CD4-positive, alpha-beta memory T cell (primary cell): ENCODE measurements at regions not wholly inside any gene's neighbourhood (a gene's known extent, or its start where the extent isn't known, plus 50 kb on each side); places are given as distances from the start of the nearest gene placed in this dataset.

ENCODE experiments used
- CTCF ChIA-PET: fragments of 350-600 bp; sonication (Branson Sonifier 250); formaldehyde crosslinking; loops from one replicate; lab custom pipeline; 2021; ENCODE audit warnings: inconsistent platforms; ENCODE audit not compliant: partially characterized antibody; lab: Charles Lee
- POLR2A ChIA-PET: fragments of 350-600 bp; sonication (Branson Sonifier 250); formaldehyde crosslinking; loops from one replicate; lab custom pipeline; 2021; ENCODE audit not compliant: partially characterized antibody; lab: Charles Lee
- DNase-seq, 5 donors: peaks; one replicate each; pipeline versions ENCODE4 v3.0.0 to v3.0.0-alpha.2; 2020 to 2022; ENCODE audit warnings: mixed read lengths in 1 of 5
- H3K27ac ChIP-seq: one replicate; pipeline ENCODE4 v1.7.0; 2013; ENCODE audit warnings: low read depth, low read length
- H3K27me3 ChIP-seq: 2 replicates; pipeline ENCODE4 v1.7.0; 2013; ENCODE audit warnings: mild to moderate bottlenecking, low read length, moderate library complexity; ENCODE audit not compliant: insufficient read depth
- H3K36me3 ChIP-seq: 2 replicates; pipeline ENCODE4 v1.7.0; 2013; ENCODE audit warnings: mild to moderate bottlenecking, low read length, moderate library complexity; ENCODE audit not compliant: insufficient read depth
- H3K4me1 ChIP-seq: 2 replicates; pipeline ENCODE4 v1.7.0; 2013; ENCODE audit warnings: mild to moderate bottlenecking, low read length, moderate library complexity; ENCODE audit not compliant: insufficient read depth
- H3K4me3 ChIP-seq, 2 donors: one replicate each; pipeline ENCODE4 v1.7.0; 2013; ENCODE audit warnings: low read length in 2 of 2, mild to moderate bottlenecking in 1 of 2
- H3K9me3 ChIP-seq, 2 donors: one replicate each; pipeline ENCODE4 v1.7.0; 2013; ENCODE audit warnings: low read length in 2 of 2, control low read depth in 1 of 2; ENCODE audit not compliant: control insufficient read depth in 1 of 2
- H3K27ac Mint-ChIP-seq, 7 donors: one replicate each; pipeline ENCODE4 v1.8.0; 2020 to 2021; ENCODE audit warnings: mixed read lengths in 7 of 7, mild to moderate bottlenecking in 6 of 7, inconsistent platforms in 3 of 7, moderate library complexity in 3 of 7
- H3K27me3 Mint-ChIP-seq, 2 donors: one replicate each; pipeline ENCODE4 v1.8.0; 2020 to 2021; ENCODE audit warnings: mixed read lengths in 2 of 2
- H3K36me3 Mint-ChIP-seq, 2 donors: one replicate each; pipeline ENCODE4 v1.8.0; 2020 to 2021; ENCODE audit warnings: mixed read lengths in 2 of 2, inconsistent platforms in 1 of 2, mild to moderate bottlenecking in 1 of 2
- H3K4me1 Mint-ChIP-seq, 4 donors: one replicate each; pipeline ENCODE4 v1.8.0; 2020 to 2021; ENCODE audit warnings: mixed read lengths in 4 of 4, mild to moderate bottlenecking in 1 of 4
- H3K4me3 Mint-ChIP-seq, 8 donors: one replicate each; pipeline ENCODE4 v1.8.0; 2020 to 2021; ENCODE audit warnings: mixed read lengths in 8 of 8, mild to moderate bottlenecking in 7 of 8, moderate library complexity in 6 of 8, inconsistent platforms in 3 of 8
- H3K9me3 Mint-ChIP-seq, 8 donors: one replicate each; pipeline ENCODE4 v1.8.0; 2020 to 2021; ENCODE audit warnings: mixed read lengths in 8 of 8, mild to moderate bottlenecking in 5 of 8, inconsistent platforms in 3 of 8, moderate library complexity in 1 of 8
- intact Hi-C: fragments of 100-400 bp; cut with micrococcal nuclease; formaldehyde crosslinking; loops from one replicate; pipeline ENCODE4 v1.15.1; 2023

DNA sequence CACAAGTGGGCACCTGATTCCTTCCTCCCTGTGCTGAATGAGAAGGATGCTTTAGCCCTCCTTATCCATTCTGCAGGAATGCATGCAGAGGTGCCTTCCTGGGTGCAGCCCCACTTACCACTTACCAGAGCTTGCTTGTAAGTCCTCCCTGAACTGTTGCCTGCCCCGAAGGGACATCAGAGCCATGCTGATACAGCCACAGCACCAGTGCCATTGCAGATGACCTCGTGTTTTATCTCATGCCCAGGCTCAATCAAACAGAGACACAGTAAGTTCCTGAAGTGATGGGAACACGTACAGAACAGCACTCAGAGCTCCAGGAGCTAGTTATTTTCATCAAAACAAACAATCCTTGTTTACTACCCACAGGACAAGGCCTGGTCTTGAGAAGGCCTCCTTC lies 81.9 kb downstream of the ATP1A1 start:
- H3K4me1 Mint-ChIP-seq: no peaks in the 10 kb centered on the region
- DNase-seq: no peak
- intact Hi-C loops: no loop called here
- peak overlapping the region in 1 of 7 donors; percentile 23 for H3K27ac Mint-ChIP-seq
- H3K9me3 Mint-ChIP-seq: no peaks in the 10 kb centered on the region
- no peaks in the 10 kb centered on the region for H3K36me3 Mint-ChIP-seq
- no peaks in the 10 kb centered on the region for H3K4me1 ChIP-seq
- no peak overlapping the region for H3K4me3 Mint-ChIP-seq
- POLR2A ChIA-PET: no interaction called here
- no peaks in the 10 kb centered on the region for H3K27me3 ChIP-seq
- no peaks in the 10 kb centered on the region for H3K36me3 ChIP-seq
- no peaks in the 10 kb centered on the region for H3K9me3 ChIP-seq
- CTCF ChIA-PET: no interaction called here
- no peak overlapping the region for H3K4me3 ChIP-seq
- H3K27me3 Mint-ChIP-seq: no peaks in the 10 kb centered on the region
- no peak overlapping the region for H3K27ac ChIP-seq

GRCh38 chr1:116455509-116455908 lies 82.5 kb downstream of the ATP1A1 start:
- Histone ChIP-seq H3K4me1 (no peaks in the 10 kb centered on the region), H3K4me3 (no peak overlapping the region), H3K27ac (no peak overlapping the region), H3K9me3 (no peaks in the 10 kb centered on the region), H3K27me3 (no peaks in the 10 kb centered on the region), H3K36me3 (no peaks in the 10 kb centered on the region)
- H3K9me3 Mint-ChIP-seq: no peaks in the 10 kb centered on the region
- POLR2A ChIA-PET: no interaction called here
- H3K36me3 Mint-ChIP-seq: no peaks in the 10 kb centered on the region
- H3K27me3 Mint-ChIP-seq: no peaks in the 10 kb centered on the region
- CTCF ChIA-PET: no interaction called here
- H3K27ac Mint-ChIP-seq: no peak overlapping the region
- no peak overlapping the region for H3K4me3 Mint-ChIP-seq
- no peaks in the 10 kb centered on the region for H3K4me1 Mint-ChIP-seq
- no peak for DNase-seq
- intact Hi-C loops: no loop called here

DNA sequence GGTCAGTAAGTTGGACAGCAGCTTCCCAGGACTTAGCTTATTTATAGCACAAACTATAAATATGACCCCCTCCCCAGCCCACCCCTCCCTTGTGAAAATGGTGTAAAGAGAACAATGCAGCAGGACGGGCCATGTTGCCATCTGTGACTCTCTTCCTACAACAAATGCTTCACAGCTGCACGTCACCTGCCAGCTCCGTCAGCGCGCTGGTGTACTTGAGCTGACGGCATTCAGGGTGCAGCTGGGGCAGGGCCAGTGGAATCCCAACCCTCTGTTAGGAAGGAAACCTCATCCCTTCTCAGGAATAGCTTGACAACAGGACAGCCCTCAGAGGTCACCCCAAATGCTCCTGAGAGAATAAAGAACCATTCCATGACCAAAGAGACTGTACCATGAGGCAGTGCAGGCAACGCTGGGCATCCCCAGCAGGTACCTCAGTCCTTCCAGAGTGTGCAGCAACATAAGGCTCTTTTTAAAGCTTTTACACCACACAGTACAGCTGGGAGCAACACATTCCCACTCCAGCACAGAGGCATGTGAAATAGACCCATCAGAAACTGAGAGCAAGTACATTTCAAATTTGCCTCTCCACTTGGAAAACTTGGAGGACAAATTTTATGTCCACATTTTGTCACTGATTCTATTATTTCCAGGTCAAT lies 85.0 kb downstream of the ATP1A1 start:
- Histone ChIP-seq H3K27me3 (no peaks in the 10 kb centered on the region), H3K9me3 (no peaks in the 10 kb centered on the region), H3K27ac (no peak overlapping the region), H3K36me3 (no peaks in the 10 kb centered on the region), H3K4me3 (no peak overlapping the region), H3K4me1 (no peaks in the 10 kb centered on the region)
- Mint-ChIP-seq H3K36me3 (no peaks in the 10 kb centered on the region), H3K27ac (no peak overlapping the region), H3K4me3 (no peak overlapping the region), H3K4me1 (no peaks in the 10 kb centered on the region), H3K27me3 (no peaks in the 10 kb centered on the region), H3K9me3 (no peaks in the 10 kb centered on the region)
- intact Hi-C loops: no loop called here
- CTCF ChIA-PET: interaction anchor here (0.9 kb wide), 1 partner anchor 225 kb away, joined by 3 read pairs; no protein-coding TSS in a partner anchor
- POLR2A ChIA-PET: interaction anchor here (0.8 kb wide), 1 partner anchor 27 kb away, joined by 3 read pairs; no protein-coding TSS in a partner anchor
- DNase-seq: no peak

DNA sequence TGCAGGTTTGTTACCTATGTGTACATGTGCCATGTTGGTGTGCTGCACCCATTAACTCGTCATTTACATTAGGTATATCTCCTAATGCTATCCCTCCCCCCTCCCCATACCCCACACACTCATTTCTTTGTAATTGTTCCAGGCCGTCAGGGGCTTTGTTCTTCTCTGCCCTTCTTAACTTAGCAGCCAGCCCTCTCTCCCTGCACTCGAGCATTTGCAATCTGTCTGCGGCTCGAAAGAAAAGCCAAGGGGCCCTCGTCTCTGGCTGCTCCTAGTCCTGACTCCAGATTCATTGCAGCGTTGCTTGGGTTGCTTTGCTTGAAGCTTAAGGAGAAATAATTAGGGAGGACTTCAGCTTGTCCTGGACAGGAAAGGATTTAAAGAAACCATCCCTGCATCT lies 85.7 kb downstream of the ATP1A1 start:
- Histone ChIP-seq H3K9me3 (no peaks in the 10 kb centered on the region), H3K27me3 (no peaks in the 10 kb centered on the region), H3K27ac (no peak overlapping the region), H3K4me3 (no peak overlapping the region), H3K4me1 (no peaks in the 10 kb centered on the region), H3K36me3 (no peaks in the 10 kb centered on the region)
- H3K4me3 Mint-ChIP-seq: no peak overlapping the region
- H3K4me1 Mint-ChIP-seq: no peaks in the 10 kb centered on the region
- intact Hi-C loops: no loop called here
- no peaks in the 10 kb centered on the region for H3K36me3 Mint-ChIP-seq
- CTCF ChIA-PET: no interaction called here
- H3K27me3 Mint-ChIP-seq: no peaks in the 10 kb centered on the region
- H3K27ac Mint-ChIP-seq: no peak overlapping the region
- H3K9me3 Mint-ChIP-seq: no peaks in the 10 kb centered on the region
- POLR2A ChIA-PET: interaction anchor here (0.8 kb wide), 1 partner anchor 27 kb away, joined by 3 read pairs; no protein-coding TSS in a partner anchor
- DNase-seq: no peak

DNA sequence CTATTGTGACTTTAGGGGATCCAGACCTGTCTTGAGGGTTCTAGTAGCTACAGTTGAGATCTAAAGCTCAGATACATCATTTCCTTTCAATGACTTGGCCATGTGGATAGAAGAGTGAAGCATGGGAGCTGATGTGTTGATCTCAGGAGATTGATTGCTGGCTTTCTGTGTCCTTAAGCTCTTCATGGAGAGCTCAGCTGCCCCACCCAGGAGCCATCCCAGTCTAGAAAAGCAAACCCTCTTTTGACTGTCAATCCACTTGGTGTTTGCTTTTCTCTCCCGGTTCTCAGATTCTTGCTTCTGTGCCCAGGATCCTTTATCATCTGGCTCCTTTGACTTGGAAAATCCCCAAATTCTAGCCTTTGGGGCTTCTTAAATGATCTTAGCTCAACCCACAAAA lies 87.2 kb downstream of the ATP1A1 start:
- H3K4me1 Mint-ChIP-seq: no peaks in the 10 kb centered on the region
- peaks cover 0 to 2% of the 10 kb centered on the region in 2 donors for H3K27me3 Mint-ChIP-seq
- H3K4me3 ChIP-seq: no peak overlapping the region
- intact Hi-C loops: no loop called here
- no peak overlapping the region for H3K4me3 Mint-ChIP-seq
- H3K27ac ChIP-seq: no peak overlapping the region
- DNase-seq: no peak
- ChIA-PET CTCF (no interaction called here), POLR2A (no interaction called here)
- H3K27ac Mint-ChIP-seq: no peak overlapping the region
- H3K36me3 Mint-ChIP-seq: no peaks in the 10 kb centered on the region
- H3K9me3 Mint-ChIP-seq: no peaks in the 10 kb centered on the region
- H3K36me3 ChIP-seq: no peaks in the 10 kb centered on the region
- no peaks in the 10 kb centered on the region for H3K27me3 ChIP-seq
- no peaks in the 10 kb centered on the region for H3K9me3 ChIP-seq
- no peaks in the 10 kb centered on the region for H3K4me1 ChIP-seq

DNA sequence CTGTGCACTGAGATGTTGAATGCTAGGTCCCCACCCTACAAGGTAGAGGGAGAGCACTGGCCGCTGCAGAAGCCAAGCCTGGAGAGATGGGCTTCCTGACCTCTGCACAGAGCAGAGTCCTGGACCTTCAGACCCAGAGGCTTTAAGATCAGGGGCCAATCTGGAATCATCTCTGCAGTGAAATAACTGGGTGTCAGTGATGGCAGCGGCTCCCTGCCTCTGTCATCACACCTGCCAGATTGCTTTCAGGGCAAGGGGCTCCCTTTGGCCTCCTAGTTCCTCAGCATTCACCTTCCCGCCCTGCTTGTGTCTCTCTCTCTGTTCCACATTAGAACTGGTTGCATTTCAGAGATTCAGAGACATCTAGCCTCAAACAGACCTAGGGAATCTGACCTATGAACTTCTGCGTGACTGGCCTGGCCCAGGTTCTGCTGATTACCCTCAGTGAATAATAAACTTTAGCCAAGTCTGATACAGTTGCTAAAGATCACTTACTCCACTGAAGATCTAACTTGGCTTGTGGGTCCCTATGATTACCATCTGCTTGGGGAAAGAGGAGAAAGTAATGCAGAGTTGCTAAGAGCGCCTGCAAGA lies 87.8 kb downstream of the ATP1A1 start:
- DNase-seq: no peak
- no peaks in the 10 kb centered on the region for H3K4me1 ChIP-seq
- H3K4me3 ChIP-seq: no peak overlapping the region
- no peak overlapping the region for H3K27ac Mint-ChIP-seq
- ChIA-PET CTCF (no interaction called here), POLR2A (no interaction called here)
- intact Hi-C loops: no loop called here
- H3K4me1 Mint-ChIP-seq: no peaks in the 10 kb centered on the region
- H3K36me3 ChIP-seq: no peaks in the 10 kb centered on the region
- no peak overlapping the region for H3K27ac ChIP-seq
- peaks cover 0 to 4% of the 10 kb centered on the region in 2 donors for H3K36me3 Mint-ChIP-seq
- no peaks in the 10 kb centered on the region for H3K27me3 ChIP-seq
- H3K9me3 Mint-ChIP-seq: no peaks in the 10 kb centered on the region
- H3K27me3 Mint-ChIP-seq: peaks cover 0 to 2% of the 10 kb centered on the region in 2 donors
- H3K9me3 ChIP-seq: no peaks in the 10 kb centered on the region
- no peak overlapping the region for H3K4me3 Mint-ChIP-seq

DNA sequence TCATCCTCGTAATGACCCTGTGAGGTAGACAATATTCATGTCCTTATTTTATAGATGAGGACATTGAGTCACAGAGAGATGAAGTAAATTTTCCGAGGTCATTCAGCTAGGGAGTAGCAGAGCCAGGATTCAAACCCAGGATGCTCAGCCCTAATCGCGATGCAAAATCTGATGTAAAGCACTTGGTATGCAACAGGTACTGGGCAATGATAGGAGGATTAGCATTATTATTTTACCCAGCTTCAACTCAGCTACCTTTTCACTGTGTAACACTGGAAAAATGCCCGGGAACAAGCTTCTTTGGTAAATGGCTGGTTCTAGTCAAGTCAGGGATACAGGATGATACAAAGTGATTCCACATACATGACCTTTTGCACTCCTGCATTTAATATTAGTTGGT lies 88.7 kb downstream of the ATP1A1 start:
- Histone ChIP-seq H3K4me3 (no peak overlapping the region), H3K36me3 (no peaks in the 10 kb centered on the region), H3K27ac (no peak overlapping the region), H3K9me3 (no peaks in the 10 kb centered on the region), H3K4me1 (no peaks in the 10 kb centered on the region), H3K27me3 (no peaks in the 10 kb centered on the region)
- Mint-ChIP-seq H3K27ac (no peak overlapping the region), H3K36me3 (peaks cover 0 to 8% of the 10 kb centered on the region in 2 donors), H3K9me3 (peaks cover 0 to 1% (median 0%) of the 10 kb centered on the region in 8 donors), H3K4me1 (no peaks in the 10 kb centered on the region), H3K4me3 (no peak overlapping the region), H3K27me3 (peaks cover 0 to 3% of the 10 kb centered on the region in 2 donors)
- intact Hi-C loops: no loop called here
- ChIA-PET POLR2A (no interaction called here), CTCF (no interaction called here)
- no peak for DNase-seq
